ENCODE measurements at regions not wholly inside any gene's neighbourhood (a gene's known extent, or its start where the extent isn't known, plus 50 kb on each side); places are given as distances from the start of the nearest gene placed in this dataset.
"Not testable (repeated sequence)": the region's sequence is repeated elsewhere in the genome, so short reads cannot be mapped to it uniquely, and the experiment has no call there.

DNA sequence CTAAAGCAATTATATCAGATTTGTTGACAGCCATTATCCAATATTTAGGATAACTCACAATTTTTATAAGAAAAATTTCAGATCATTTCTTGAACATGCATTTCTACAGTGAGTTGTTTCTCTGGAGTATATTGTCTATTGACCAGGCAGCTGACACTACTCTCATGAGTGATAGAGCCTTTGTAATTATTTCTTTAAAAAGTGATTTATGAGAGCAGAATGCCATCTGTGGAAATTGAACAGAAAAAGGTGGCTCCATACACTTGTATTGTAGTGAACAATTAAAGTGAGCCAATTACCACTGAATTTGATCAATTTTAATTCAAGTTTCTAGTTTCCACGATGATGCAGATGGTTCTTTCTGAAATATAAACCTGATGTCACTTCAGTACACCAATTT, 855.4 kb downstream of the TAF11L14 start:
- DNase-seq, result no peak

DNA sequence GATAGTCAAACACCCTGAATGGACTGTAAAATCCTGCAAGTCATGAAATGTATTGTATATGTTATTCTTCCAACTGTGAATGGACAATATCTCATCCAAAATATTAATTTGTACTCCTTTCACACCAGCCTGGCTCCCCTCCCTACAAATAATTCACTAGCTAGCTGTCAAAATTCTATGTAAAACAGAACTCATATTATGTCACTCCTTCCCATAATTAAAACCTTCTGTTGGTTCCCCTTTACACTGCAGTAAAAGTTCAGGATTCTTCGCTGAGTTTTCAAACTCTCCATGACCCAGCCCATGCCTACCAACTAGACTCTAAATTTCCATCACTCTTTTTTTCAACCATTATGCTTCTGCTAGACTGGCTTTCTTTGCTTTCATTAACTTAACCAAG, 857.1 kb downstream of the TAF11L14 start:
- DNase-seq, result no peak

DNA sequence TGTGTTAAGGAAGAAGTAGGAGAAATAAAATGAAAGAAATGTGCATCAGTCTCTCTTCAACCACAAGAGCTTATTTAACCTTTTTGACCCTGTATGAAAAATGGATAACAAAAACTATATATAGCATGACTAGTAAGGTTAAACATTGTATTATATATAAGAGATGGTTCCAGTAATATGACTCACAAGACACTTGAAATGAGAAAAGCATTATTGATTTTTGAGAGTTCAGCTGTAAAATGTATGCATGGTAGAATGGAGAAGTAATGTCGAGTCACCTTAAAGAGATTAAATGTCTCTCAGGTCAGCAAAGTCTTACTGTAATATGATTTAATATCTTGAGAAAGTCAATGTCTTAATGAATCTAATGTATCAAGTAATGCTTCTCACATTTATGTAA, 860.9 kb downstream of the TAF11L14 start:
- no peak for DNase-seq

DNA sequence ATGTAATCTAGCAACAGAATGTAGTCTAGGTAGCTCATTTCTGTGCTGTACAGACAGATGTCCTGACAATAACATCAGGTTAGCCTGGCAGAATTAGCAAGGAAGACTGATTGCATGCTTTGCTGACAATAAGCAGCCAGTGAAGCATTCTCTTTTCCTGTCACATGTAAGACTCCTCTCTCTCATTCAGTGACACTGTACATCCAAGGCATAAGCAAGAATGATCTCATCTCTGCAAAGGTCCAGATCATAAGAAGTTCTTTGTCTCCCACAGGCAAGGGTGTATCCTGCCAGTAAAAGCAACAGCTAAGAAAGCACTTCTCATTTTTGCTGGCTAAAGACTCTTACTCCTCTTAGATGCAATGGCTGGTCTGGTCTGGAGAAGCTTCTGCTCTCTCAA, 861.8 kb downstream of the TAF11L14 start:
- no peak for DNase-seq

DNA sequence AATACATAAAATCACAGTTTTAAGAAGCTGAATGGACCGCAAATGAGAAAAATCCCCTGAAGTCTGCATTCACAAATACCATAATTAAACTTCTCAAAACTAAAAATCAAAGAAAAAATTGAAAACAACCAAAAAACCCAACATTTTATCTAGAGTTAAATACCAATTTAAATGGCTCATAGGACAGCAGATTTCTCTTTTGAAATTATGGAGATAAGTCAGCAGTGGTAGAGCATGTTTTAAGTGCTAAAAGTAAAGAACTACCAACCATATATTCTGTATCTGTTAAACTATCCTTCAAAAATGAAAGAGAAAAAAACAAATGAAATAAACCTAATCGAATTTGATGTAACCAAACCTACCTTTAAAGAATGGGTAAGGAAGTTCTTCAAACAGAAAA, 862.8 kb downstream of the TAF11L14 start:
- no peak for DNase-seq

DNA sequence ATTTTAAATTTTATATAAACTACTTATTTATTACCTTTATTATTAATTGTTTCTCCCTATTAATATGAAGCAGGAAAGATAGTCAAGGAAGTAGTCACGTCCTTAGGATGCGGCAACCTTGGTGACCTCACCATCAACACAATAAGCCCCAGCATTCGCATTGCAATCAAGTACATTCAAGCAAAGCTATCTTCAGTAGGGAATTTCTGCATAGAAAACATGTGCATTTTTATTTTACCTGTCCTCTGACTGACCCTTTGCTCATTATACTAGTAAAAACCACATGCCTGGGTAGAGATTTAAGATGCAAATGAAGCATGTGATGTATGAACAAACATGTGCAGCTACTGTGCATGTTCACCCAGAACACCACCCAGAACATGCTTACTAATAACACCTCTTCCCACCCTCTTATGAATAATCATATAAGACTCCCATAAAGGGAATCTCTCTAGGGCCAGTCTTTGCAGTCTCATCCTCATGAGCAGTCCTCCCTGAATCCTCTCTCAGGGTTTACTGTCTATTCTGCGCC, 869.6 kb downstream of the TAF11L14 start:
- DNase-seq, result no peak

DNA sequence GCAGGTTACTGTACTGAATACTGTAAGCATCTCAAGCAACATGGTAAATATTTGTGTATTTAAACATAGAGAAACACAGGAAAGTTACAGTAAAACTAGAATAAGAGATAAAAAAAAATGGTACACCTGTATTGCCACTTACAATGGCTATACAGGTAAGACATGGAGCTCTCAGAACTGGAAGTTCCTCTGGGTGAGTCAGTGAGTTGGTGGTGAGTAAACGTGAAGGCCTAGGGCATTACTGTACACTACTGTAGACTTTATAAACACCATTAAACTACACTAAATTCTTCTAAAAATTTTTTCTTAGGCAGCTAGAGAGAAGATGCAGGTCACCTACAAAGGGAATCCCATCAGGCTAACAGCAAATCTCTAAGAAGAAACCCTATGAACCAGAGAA, 872.9 kb downstream of the TAF11L14 start:
- no peak for DNase-seq

DNA sequence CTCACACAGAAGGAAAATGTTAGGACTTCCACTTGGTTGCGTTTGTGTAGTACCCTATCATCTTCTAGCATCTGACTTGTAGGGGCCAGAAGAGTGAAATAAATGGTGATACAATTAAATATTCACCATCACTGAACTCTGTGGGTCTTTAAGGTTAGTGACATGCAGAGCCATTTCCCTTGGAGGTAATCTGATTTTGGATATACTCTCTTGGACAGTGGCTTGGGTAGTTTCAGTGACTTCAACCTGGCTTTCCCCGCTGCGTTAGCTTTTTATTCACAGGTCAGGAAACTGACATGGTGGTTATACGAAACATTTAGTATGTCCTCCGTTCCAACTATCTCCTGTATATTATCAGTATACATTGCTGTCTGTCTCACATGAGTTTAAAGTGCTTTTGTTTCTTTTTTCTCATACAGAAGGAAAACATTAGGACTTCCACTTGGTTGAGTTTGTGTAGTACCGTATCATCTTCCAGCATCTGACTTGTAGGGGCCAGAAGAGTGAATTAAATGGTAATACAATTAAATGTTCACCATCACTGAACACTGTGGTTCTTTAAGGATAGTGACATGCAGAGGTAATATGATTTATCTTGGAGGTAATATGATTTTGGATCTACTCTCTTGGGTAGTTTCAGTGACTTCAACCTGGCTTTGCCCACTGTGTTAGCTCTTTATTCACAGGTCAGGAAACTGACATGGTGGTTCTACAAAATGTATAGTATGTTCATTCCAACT, 883.6 kb downstream of the TAF11L14 start:
- no peak for DNase-seq

DNA sequence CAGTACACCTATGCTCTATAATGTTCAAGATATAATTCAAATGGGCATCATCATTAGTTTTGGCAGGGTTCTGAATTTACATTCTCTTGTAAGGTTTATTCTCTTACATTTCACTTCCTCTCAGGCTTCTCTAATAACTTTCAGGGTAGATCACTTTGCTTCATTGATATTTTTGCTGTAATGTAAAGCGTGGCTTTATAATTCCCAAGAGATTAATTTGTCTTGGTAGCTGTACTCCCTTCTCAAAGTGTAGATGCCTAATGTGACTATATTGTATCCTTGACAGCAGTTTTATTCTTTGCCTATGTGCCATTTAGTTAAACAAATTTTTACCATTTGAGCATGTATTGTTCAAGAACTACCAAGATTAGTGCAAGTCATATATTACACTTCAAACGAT, 889.1 kb downstream of the TAF11L14 start:
- DNase-seq, result no peak

DNA sequence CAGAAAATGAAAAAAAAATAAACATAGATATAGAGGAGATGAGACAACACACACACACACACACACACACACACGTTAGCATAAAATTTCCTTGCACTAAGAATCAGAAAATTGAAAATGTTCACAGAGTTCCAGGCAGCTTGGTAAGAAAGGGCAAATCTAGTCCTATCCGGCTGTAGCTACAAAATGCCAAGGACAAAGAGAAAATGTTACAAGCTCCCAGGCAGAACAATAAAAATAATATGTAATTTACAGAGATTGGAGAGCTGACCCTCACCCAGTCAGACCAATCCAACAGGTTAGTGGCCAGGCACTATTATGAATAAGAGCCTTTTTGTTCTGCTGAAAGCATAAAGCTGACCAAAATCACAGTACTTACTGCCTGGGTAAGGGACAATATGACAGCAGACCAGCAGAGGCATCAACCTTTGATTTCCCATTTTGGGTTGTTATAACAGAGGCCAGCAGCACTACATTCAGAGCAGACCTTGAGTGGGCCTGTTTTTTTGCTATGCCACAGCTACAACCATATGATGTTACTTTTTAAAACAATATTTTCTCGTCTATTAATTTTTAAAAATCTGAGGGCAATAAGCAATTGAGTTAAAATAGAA, 892.6 kb downstream of the TAF11L14 start:
- DNase-seq, result no peak

DNA sequence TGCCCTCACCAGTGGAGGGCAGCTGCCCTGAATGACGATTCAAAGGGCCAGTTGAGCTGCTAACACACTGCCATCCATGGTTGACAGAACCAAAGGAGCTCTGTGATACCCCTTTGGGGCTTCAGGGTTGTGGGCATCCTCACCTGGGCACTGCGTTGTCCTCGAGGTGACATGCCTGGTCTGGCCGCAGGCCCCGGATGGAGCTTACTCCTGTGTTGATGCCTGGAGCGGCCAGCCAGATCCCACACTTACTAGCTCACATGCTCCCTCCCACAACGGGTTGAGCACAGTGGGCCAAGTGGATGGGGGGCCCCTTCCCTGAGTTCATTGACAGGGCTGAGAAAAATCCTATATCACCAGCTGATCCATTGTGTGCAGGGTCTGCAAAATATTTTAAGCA, 898.9 kb downstream of the TAF11L14 start:
- no peak for DNase-seq

DNA sequence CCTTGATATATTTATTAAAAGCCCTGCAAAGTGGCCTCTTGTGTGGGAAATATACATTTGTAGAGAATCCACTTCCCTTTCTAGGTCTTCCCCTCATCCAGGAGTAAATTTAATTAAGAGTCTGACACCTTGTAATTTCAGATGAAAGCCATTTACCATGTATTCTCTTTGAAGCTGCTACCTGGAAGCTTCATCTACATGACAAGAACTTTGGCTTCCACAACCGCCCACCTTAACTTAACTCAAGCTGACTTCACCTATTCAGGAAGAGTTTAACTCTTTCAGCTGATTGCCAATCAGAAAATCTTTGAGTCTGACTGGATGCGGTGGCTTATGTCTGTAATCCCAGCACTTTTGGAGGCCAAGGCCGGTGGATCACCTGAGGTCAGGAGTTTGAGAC, 899.9 kb downstream of the TAF11L14 start:
- no peak for DNase-seq

DNA sequence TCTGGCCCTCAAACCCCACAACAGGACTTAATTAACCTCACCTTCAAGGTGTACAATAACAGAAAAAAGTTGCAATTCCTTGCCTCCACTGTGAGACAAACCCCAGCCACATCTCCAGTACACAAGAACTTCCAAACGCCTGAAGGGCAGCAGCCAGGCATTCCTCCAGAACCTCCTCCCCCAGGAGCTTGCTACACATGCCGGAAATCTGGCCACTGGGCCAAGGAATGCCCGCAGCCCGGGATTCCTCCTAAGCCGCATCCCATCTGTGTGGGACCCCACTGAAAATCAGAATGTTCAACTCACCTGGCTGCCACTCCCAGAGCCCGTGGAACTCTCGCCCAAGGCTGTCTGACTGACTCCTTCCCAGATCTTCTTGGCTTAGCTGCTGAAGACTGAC, 901.5 kb downstream of the TAF11L14 start:
- DNase-seq, result not testable (repeated sequence)

DNA sequence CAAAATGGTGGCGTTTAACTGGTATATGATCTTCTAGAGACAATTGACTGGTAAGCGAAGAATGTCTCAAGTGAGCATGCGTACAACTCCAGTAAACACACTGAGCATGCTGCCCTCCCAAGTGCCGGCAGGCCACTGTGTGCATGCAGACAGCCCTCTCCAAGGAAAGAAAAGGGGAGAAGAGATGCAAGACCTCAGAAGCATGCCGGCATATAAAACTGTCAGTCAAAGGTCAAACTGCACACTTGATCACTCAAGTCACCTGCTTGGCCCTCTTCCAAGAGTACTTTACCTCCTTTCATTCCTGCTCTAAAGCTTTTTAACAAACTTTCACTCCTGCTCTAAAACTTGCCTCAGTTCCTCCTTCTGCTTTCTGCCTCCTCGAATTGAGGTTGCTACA, 910.2 kb downstream of the TAF11L14 start:
- no peak for DNase-seq

DNA sequence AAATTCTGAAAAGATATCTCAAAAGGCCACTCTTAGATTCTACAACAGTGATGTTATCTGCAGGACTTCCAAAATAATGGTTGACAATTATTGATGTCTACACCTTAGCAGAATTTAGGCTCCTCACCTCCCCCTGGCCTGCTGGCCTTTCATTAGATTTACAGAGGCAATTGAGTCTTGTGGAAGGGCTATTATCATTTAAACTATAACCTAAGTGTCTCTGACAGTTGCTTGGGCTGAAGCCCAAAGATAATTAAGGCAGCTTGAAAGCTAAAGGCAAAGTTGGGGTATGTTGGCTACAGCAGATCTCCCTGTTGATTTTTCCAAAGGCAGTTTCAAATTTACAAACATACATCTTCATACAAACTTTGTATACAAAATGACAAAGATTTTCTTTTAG, 912.3 kb downstream of the TAF11L14 start:
- no peak for DNase-seq

DNA sequence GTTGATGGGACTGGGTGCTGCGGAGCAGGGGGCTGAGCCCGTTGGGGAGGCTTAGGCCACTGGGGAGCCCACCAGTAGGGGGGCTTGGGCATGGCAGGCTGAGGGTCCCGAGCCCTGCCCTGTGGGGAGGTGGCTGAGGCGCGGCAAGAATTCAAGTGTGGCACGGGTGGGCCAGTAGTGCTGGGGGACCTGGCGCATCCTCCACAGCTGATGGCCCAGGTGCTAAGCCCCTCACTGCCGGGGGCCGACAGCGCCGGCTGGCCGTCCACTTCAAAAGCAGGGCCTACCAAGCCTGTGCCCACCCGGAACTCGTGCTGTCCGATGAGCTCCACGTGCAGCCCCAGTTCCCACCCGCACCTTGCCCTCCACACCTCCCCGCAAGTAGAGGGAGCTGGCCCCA, 917.5 kb downstream of the TAF11L14 start:
- DNase-seq, result no peak

DNA sequence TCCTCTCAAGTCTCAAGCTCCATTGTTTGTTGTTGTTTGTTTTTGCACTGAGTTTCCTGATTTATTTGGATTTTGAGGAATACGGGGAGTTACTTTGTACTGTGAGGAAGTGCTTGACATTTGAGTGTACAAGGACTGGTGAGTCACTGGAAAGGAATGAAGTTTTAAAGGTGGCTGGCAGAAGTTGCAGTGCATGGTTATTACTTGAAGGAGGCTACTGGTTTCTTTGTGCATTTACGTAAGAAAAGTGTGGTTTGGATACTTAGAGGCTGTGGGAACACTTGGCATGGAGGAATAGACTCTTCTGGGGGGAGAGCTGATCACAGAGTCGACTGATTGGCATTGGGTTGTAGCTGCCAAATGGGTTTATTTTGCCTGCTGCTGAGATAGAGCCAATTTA, 919.0 kb downstream of the TAF11L14 start:
- DNase-seq, result no peak

DNA sequence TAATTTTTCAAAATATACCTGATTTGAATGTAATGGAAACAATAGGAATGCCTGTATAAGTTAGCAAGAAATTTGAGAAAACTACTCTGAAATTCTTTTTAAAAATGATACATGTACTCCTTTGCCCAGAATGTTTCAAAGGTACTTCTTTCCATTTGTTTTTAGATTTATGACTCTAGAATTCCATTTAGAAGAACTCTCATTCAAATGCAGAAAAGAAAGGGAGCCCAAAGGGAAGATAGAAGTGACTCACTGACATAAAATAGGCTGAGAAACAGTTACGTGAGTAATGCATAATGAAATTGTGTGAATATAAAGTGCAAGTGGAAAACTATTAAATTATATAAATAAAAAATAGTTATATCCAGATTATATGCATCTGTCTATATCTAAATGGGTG, 926.3 kb downstream of the TAF11L14 start:
- no peak for DNase-seq

DNA sequence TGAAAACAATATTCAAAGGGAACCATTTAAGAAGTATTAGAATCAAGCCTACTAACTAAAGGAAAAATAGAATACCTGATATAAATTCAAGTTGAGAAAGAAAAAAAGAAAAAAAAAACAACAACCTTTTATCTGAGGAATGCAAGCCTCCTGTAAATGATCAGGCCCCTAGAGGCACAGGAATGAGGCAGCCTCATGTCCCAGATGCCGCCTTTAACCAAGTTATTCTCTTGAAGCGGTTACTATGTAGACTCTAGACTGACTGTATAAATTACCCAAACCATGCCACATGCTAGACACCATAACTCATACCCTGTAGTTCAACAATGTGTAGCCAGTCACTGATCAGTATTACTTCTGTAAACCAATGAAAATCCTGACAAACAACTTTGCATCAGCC, 929.6 kb downstream of the TAF11L14 start:
- no peak for DNase-seq

DNA sequence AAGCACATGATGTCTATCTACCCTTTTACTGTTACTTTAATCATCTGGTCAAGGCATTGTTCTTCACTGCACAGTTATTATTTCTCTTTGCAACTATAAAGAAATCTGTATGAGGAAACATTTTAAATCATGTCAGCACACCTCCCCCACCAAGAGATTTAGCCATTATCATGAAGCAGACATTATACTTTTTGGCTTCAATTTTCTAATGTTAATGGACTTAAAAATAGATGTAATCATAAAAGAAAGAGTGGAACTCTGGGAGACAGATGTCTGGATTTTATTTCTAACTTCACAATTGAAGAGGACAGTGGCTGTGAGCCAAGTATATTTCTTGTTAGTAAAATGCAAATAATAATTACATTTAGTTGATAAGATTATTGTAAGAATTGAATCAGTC, 932.4 kb downstream of the TAF11L14 start:
- no peak for DNase-seq

DNA sequence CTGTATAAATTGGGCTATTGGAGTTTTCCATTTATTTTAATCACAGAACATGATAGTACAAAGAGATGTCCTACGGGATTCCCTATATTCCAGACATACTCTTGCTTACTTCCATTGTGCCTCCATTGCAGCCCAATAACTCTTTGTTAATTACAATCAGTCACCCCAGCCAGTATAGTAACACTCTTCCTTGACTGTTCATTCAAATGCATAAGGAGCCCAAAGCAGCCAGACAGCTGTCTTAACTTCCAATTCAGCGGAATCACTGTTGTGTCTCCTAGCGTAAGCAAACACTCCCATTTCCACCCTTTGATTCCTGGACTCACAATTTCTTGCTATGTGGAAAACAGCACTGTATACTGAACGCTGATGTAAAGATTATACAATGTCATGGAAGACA, 942.3 kb downstream of the TAF11L14 start:
- no peak for DNase-seq

DNA sequence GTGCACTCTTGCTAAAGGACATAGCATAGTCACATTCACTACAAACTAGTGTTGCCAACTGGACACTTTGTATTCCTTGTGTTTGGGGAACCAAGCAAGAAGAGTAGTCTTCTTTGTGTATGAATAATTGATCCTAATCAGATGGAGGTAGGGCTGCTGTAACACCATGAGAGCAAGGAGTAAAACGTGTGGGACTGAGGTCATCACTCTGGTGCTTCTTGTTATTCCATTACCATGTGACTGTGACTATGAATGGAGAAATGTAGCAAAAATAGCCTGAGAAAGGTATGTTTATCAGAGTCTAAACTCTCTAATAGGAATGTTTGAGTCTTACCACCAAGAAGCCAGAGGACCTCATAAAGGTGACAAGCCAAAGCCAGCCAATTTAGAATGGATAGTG, 966.9 kb downstream of the TAF11L14 start:
- DNase-seq, result no peak

DNA sequence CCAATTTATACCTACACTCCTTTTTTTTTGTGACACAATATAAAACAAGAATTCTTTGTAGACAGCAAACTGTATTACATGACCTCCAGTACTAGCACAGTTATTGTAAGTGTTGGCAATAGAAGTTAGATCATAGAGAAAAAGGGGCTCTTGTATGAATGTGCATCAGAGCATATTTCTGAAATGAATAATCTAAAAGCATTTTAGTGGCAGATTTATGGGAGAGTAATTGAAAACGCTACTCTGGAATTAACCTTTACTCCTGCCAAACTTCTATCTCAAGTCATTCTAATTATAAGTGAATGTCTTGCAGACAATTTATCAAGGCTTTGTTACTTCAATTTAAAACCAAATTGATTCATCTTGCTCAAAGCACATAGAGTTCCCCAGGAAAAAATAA, 968.1 kb downstream of the TAF11L14 start:
- no peak for DNase-seq

DNA sequence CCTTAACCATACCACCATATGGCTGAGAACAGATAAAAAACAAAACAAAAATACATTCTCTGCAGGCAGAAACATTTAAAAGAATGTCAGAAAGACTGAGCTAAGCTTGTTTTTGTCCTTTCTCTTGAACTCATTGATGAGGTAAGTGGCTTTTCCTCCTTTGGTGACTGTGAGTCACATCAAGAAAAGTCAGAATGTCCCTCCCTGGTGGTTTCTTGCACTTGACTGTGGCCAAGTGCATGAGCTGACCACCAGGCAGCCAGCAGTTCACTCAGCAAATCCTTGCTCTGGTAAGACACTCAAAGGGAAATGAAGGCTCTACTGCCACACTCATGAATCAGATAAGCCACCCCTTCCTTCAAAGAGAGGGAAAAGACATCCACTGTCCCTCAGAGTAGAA, 970.9 kb downstream of the TAF11L14 start:
- DNase-seq, result no peak

DNA sequence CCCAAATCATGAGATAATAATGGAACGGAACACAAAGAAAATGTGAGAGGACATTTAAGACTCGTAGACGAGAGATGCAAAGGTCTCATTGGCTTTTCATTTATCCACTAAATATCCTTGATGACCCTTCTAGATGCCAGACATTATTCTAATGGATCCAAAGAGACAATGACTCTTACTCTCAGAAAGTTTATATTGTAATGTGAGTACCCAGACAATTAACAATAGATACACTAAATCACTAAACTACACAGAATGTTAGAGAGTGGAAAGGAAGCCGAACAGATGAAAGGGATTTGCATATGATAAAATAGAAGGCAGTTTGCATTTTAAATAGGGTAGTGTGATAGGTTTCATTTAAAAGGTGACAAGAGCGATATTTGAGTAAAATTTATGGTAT, 973.3 kb downstream of the TAF11L14 start:
- DNase-seq, result no peak
